HepG2 (cell line): ENCODE measurements at regions not wholly inside any gene's neighbourhood (a gene's known extent, or its start where the extent isn't known, plus 50 kb on each side); places are given as distances from the start of the nearest gene placed in this dataset.

Experiments
- BRF2 ChIP-seq: sonication (generic); formaldehyde crosslinking; IDR thresholded peaks from 2 replicates; pipeline ENCODE4 v1.8.1; 2022; ENCODE audit warnings: mild to moderate bottlenecking, missing genetic modification reagents
- EP300 ChIP-seq, 3 experiments: sonication (generic) in 1 of 3; formaldehyde crosslinking in 1 of 3; IDR thresholded peaks; 2 replicates each; pipeline versions ENCODE4 v1.5.1 to v1.6.1; 2011 to 2020; ENCODE audit warnings: low read depth in 2 of 3, low read length in 2 of 3, borderline replicate concordance in 1 of 3, improper control_type of control experiment in 1 of 3, mild to moderate bottlenecking in 1 of 3, missing genetic modification reagents in 1 of 3, moderate library complexity in 1 of 3
- FUBP1 ChIP-seq: sonication (generic); formaldehyde crosslinking; IDR thresholded peaks from 2 replicates; pipeline ENCODE4 v1.5.1; 2020; ENCODE audit warnings: missing genetic modification reagents, mild to moderate bottlenecking, borderline replicate concordance
- MBD4 ChIP-seq: IDR thresholded peaks from 2 replicates; pipeline ENCODE4 v1.6.1; 2012; ENCODE audit warnings: low read length, inconsistent platforms, borderline replicate concordance
- NCOA5 ChIP-seq: sonication (generic); formaldehyde crosslinking; IDR thresholded peaks from 2 replicates; pipeline ENCODE4 v1.4.0; 2020; ENCODE audit warnings: missing genetic modification reagents
- NPAS2 ChIP-seq: sonication (generic); formaldehyde crosslinking; IDR thresholded peaks from 2 replicates; pipeline ENCODE4 v1.8.0; 2022; ENCODE audit warnings: mild to moderate bottlenecking, missing genetic modification reagents, borderline replicate concordance
- NR2F6 ChIP-seq, 2 experiments: IDR thresholded peaks; 2 replicates each; pipeline ENCODE4 v1.6.1; 2016; ENCODE audit warnings: antibody characterized with exemption in 1 of 2, mild to moderate bottlenecking in 1 of 2
- SUZ12 ChIP-seq: fragments of 150-350 bp; IDR thresholded peaks from 2 replicates; pipeline ENCODE4 v1.6.1; 2014; ENCODE audit warnings: low read depth, low read length
- ZNF710 ChIP-seq: sonication (generic); formaldehyde crosslinking; IDR thresholded peaks from 2 replicates; pipeline ENCODE4 v1.5.0; 2020; ENCODE audit warnings: mild to moderate bottlenecking, missing genetic modification reagents, borderline replicate concordance

GRCh38 chr12:60311940-60312339 is 716.1 kb downstream of the SLC16A7 start:
- TF ChIP-seq NPAS2 (CRISPR knock-in tag) (no peak), SUZ12 (no peak), ZNF710 (CRISPR knock-in tag) (no peak), NCOA5 (CRISPR knock-in tag) (no peak), EP300 (IDR thresholded peaks at IDR 0.05; ENCODE audit: low read depth in 2 of 2, low read length in 2 of 2) (no peak), EP300 (CRISPR knock-in tag; IDR thresholded peaks at IDR 0.05; ENCODE audit: borderline replicate concordance) (no peak), NR2F6 (IDR thresholded peaks at IDR 0.05) (no peak), NR2F6 (CRISPR knock-in tag; IDR thresholded peaks at IDR 0.05) (no peak), BRF2 (no peak), FUBP1 (CRISPR knock-in tag) (no peak), MBD4 (no peak)
